Hypothalamus (tissue), 51 donors: ENCODE measurements at regions not wholly inside any gene's neighbourhood (a gene's known extent, or its start where the extent isn't known, plus 50 kb on each side); places are given as distances from the start of the nearest gene placed in this dataset.
"Not testable (repeated sequence)": the region's sequence is repeated elsewhere in the genome, so short reads cannot be mapped to it uniquely, and the experiment has no call there.

Experiments
- DNase-seq, 51 donors: peaks; one replicate each; lab custom pipeline; 2025; lab: John Stamatoyannopoulos, UW

DNA sequence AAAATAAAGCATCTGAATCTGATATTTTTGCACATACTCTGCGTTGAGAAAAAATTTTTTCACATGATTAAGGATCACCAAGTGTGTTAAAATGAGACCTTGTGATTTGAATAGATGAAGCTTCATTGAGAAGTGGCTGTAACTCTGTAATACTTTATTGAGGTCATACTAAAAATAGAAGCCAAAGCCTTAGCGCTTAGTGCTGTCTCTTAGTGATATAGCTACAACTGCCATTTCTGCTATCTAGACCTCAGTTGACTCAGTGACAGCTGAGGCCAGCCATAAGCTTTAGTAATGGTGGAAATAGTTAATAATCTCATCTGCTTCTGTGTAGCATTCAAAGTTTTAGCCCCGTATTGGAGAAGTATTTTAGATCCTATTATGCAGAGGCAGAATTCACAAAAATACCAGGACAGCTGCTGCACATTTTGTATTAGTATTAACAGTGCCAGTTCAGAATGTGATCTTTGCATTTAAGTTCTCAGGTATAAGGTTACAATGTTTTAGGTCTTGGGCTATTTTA lies 107.4 kb upstream of the SGCD start:
- no peak for DNase-seq

DNA sequence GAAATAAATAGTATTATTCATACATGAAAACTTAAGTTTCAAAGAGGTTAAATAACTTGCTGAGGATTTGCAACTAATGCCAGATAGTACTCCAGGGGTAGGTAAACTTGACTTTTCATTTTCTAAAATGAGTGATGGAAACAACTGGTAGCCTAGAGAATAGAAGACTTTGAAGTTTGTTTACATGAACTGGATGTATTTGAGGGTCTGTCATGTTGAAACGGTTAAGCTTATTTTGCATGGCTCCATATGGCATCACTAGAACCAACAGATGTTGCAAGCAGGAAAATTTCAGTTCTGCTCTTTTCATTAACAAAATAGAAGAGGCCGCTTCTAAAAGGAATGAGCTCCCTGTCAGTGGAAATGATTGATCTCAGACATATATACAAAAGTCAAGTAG lies 105.1 kb upstream of the SGCD start:
- DNase-seq = no peak

DNA sequence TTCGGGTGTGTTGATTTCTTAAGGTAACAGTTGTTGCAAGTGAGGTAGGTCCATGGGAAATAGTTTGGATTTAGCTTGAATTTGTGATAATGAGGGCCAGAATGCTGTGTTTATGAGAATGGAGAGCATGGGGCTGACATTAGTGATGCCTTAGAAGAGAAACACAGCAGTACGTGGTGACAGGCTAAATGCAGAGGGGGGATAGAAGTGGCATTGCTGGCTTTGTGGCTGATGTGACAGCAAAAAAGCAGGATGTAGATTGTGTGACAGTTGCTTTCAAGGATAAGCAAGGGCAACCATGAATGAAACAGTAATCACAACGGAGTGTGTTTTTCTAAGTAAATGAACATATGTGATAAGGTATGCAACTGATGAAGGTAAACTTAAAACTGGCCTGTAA lies 103.4 kb upstream of the SGCD start:
- DNase-seq = no peak

DNA sequence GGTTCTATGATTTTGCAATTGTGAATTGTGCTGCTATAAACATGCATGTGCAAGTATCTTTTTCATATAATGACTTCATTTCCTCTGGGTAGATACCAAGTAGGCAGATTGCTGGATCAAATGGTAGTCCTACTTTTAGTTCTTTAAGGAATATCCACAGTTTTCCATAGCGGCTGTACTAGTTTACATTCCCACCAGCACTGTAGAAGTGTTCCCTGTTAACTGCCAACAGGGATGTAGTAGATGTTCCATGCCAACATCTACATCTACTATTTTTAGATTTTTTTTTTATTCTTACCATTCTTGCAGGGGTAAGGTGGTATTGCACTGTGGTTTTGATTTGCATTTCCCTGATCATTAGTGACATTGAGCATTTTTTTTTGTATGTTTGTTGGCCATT lies 100.5 kb upstream of the SGCD start:
- not testable (repeated sequence) for DNase-seq

DNA sequence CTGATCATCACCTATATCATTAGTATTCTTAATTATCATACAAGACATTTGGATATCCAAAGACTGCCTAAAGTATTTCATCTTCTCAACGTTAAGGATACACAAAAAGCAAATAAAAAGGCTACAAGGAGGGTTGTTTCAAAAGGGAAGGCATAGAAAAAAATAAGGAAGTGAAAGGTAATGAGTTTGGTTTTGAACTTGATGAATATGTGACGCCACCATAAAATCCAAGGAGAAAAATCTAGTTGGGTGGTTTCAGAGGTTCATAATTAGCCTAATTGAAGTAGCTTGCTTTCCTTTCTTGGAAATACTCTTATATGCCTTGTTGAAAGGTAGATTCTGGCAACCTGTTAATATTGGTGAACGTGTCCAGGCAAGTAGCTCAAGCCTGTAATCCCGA lies 96.1 kb upstream of the SGCD start:
- no peak for DNase-seq

DNA sequence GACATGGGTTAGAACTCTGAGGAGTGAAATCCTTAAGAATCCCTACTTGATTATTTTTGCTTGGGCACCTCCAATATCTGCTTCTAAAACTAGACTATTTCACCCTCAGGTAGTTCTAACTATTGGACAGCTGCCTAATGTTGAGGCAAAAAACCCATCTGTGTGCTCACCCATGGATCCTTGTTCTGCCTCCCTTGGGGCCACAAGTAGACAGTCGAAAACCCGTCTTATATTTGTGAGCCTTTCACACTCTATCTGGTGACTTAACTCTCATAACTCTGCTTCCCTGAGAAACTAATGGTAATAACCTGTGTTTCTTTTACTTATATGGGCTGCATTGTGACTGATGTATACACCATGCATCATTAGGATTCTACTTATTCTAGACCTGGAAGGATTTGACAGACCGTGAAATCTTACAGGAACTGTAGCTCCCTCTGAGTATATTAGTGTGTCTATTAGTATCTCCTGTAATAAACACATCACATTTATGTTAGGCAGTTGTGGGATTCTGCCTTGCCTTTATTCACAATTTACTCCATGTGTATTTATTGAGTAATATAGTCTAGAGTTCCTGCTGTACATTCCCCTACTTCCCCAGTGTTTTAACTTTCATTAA lies 94.6 kb upstream of the SGCD start:
- no peak for DNase-seq

DNA sequence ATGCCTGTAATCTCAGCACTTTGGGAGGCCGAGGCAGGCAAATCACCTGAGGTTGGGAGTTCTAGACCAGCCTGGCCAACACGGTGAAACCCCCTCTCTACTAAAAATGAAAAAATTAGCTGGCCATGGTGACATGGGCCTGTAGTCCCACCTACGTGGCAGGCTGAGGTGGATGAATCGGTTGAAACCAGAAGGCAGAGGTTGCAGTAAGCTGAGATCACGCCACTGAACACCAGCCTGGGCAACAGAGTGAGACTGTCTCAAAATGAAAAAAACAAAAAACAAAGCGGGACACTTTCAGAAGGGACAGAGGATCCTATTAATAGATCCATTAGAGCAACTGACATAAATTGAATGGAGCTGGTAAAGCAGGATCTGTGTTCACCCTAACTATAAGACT lies 89.6 kb upstream of the SGCD start:
- DNase-seq = no peak

DNA sequence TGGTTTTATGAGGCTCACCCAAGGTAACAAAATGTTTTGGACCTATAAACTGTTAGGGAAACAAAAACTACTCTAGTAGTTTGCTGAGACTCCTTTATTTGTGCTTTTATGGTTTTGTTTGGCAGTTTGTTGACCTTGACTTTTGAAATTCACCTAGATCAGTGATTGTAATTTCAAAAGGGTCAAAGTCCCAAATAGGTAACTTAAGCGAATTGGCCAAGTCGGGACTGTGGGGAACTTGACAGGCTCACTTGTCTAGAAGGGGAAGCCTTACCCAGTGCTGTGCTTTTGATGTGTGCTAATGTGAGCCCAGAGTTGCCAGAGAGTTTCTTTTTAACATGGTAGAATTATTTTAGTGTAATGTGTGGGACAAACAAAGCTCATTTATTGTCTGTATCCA lies 87.2 kb upstream of the SGCD start:
- no peak for DNase-seq

DNA sequence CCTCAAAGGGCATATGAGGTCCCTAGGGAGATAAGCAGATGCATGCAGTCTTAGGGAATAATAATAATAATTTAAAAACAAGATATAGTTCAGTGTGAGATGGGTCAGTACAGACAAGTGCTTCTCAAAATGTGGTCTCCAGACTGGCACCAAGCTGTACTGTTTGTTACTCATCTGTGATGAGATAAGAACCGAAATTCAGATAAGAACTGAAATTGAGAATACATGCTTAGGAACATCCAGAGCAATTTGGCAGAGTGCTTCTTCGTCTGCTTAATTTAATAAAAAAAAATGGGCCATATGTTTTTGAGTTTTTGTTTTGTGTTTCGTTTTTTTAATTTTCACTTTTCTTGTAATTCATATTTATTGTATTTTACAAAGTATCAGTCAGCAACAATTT lies 86.5 kb upstream of the SGCD start:
- DNase-seq = no peak

DNA sequence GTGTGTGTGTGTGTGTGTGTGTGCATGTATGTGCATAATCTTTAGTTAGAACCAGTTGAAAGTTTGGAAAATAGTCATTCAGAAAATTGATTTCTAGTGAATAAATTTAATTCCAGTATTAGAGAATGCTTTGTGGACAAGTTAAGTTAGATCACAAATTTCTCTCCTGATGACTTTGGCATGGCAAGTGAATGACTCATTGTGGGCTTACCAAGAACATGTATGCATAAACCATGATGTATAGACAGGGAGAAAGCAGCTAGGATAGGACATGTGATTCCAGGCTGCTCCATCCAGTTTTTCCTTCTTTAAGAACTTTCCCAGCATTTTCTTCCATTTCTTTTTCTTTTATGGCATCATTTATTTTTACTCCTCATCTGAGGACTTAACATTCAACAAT lies 85.7 kb upstream of the SGCD start:
- no peak for DNase-seq

DNA sequence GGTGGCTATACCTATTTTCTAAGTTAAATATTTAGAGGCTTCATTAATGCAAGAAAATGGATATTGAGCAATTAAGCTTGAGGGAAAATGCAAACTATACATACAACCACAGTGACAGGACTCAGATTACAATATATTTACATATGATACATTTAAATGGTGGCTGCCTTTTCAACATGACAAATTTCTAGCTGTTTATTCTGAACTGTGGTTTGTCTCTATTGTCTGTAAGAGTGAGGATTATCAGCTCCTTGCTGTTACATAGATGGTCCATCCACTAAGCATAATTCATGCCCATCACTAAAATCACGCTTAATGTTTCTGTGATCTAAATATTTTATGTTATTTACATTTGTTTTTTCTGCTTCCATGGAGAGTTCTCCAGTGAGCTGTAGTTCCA lies 81.1 kb upstream of the SGCD start:
- DNase-seq = no peak

DNA sequence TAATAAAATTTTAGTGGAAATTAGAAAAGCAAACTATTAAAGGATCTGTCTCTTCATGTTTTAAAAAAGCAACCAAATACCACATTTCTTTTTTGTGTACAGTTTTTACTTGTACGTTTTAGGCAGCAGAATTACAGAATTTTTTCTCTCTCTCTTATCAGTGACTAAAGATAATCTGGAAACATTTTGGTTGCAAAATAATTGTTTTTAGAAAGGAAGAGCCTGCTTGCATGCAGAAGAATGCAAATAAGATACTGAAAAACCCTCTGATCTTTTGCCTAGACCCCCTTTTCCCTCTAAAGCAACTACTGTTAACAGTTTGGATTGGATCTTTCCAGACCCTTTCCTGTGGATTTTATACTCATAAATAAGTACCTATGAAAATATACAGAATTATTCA lies 75.9 kb upstream of the SGCD start:
- DNase-seq = no peak

DNA sequence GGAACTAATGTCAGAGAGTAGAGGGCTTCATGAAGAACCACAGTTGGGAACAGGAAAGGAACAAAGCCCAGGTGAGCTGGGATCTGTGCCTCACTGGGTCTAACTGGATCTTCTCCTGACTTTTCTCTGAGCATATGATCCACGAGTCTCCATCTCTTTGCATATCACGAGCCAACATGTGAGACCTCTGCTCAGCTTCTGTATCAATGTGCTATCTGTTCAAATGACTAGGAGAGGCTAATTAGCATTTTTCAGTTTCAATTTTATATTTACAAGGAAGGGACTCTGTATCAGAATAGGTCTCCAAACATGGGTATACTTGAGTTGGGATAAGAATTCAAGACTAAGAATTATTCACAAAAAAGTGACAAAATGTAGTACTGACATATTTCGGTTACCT lies 73.8 kb upstream of the SGCD start:
- no peak for DNase-seq

DNA sequence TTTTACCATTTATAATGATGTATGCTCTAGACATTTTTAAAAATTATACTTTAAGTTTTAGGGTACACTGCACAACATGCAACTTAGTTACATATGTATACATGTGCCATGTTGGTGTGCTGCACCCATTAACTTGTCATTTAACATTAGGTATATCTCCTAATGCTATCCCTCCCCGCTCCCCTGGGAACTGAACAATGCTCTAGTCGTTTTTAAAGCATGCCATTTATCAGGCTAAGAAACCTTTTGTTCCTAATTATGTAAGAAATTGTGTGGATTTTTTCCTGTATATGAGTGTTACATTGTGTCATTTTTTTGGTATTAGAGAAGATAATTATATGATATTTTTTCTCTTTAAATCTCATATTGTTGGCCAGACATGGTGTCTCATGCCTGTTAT lies 72.8 kb upstream of the SGCD start:
- no peak for DNase-seq

DNA sequence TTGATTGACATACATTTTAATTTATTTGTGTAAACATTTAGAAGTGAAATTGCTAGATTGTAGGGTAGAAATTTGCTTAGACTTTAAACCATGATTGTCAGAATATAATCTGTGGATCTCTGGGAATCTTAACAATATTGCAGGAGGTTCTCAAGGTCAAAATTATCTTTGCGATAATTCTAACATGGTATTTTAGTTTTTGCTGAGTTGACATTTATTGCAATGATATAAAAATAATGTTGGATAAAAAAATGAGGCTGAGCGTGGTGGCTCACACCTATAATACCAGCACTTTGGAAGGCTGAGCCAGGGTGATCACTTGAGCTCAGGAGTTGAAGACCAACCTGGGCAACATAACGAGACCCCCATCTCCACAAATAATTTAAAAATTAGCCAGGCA lies 70.3 kb upstream of the SGCD start:
- no peak for DNase-seq

DNA sequence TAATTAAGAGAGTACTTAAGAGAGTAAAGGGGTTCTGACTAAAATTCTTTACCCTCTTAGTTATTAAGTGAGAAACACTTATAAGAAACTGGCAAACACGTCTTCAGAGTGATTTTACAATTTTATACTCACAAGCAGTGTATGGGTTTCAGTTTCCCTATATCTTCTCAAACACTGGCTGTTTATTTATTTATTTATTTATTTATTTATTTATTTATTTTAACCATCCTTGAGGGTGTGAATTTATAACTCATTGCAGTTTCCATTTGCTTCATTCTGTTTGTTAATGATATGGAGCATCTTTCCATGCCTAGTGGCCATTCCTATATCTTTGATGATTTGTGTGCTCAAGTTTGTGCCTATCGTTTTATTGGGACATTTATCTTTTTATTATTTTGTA lies 68.0 kb upstream of the SGCD start:
- no peak for DNase-seq

DNA sequence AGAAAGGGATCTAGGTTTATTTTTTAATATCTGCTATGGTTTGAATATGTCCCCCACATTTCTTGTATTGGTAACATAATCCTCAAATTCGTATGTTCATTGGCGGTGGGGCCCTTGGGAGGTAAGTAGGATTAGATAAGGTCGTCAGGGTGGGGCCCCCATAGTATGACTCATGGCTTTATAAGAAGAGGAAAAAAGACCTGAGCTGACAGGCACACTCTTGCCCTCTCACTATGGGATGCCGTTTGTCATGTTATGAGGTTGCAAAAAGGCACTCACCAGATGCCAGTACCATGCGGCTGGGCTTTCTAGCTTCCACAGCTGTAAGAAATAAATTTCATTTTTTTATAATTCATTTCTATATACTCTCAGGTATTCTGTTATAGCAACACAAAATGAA lies 67.3 kb upstream of the SGCD start:
- DNase-seq = no peak

DNA sequence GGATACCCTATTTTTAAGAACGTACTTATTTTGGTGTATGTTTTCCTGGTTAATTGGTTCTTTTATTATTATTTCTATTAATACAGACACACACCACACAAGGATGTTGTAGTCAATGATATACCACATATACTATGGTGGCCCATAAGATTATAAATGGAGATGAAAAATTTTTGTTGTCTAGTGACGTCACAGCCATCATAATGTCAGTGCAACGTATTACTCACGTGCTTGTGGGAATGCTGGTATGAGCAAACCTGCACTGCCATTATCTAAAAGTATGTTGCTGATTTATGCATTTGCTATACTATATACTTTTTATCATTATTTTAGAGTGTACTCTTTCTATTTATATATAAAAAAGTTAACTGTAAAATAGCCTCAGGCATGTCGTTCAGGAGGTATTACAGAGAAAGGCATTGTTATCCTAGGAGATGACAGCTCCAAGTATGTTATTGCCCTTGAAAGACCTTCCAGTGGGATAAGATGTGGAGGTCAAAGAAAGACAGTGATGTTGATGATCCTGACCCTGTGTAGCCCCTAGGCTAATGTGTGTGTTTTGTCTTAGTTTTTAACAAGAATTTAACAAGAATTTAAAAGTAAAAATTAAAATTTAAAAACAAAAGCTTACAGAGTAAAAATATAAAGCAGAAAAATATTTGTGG lies 65.6 kb upstream of the SGCD start:
- no peak for DNase-seq

DNA sequence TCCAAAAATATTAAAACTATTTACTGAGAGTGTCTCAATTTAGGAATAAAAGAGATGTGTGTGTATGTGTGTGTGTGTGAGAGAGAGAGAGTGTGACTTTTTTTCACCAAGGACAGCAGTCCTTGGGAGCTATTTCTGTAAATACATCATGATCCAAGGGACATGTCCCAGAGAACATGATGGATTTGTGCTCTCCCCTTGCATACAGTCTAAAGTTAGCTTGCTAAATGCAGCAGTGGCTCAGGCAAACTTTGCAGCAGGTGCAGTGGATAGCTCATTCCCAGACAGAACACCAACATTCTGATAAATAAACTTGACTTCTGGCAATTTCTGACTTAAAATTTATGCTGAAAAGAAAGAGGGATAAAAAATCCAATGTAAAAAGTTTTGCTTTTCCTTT lies 55.4 kb upstream of the SGCD start:
- DNase-seq = no peak

DNA sequence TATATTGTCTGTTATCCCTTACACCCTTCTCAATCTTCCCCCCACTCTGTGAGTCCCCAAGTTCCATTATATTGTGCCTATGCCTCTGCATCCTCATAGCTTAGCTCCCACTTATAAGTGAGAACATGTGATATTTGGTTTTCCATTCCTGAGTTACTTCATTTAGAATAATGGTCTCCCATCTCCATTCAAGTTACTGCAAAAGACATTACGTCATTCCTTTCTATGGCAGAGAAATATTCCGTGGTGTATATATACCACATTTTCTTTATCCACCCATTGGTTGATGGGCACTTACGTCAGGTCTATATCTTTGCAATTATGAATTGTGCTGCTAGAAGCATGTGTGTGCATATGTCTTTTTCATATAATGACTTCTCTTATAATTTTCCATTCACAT lies 54.8 kb upstream of the SGCD start:
- no peak for DNase-seq

DNA sequence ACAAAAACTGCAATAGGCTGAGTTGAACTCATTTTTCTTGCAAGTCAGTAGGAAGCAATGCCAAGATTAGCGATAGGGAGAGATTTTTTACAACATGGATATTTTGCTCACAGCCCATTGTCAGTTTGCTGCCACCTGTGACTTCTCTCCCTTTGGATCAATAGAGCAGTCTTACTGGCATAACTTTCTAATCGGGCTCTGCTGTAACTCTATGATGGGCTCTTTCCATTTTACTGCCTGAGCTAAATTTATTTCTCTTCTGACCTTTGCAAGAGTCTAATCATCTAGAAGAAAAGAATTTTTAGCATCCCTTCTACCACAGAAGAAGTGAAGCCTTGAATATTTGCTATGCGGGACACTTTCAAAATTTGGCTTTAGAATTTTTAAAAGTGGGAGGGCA lies 53.6 kb upstream of the SGCD start:
- DNase-seq = no peak

DNA sequence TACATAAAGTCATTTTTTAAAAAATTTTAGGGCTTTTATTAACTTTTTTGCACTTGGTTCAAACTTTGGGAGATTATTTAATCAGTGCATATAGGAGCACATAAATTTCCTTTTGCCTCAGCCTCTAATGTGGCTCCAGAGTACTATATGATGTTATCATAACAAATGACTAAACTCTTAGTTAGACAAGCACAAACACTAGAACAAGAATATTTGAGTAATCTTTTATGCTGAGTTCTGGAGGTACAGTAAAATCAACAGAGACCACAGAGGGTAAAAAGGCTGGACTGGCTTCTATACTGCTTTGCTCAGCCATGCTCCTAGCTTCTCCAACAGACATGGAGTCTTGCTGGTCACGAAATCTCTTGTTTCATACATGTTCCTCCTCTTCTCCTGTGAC lies 52.5 kb upstream of the SGCD start:
- no peak for DNase-seq
